GM23248 (cell line): ENCODE measurements at regions not wholly inside any gene's neighbourhood (a gene's known extent, or its start where the extent isn't known, plus 50 kb on each side); places are given as distances from the start of the nearest gene placed in this dataset.

Experiments used
- DNase-seq: peaks from one replicate; pipeline ENCODE4 v3.0.0-alpha.2; 2015
- H2AFZ ChIP-seq: fragments of 200-600 bp; sonication (generic); 2 replicates; pipeline ENCODE4 v1.6.1; 2016; ENCODE audit warnings: antibody characterized with exemption
- H3F3A ChIP-seq: fragments of 200-600 bp; sonication (generic); 2 replicates; pipeline ENCODE4 v1.6.1; 2016; ENCODE audit warnings: mild to moderate bottlenecking, antibody characterized with exemption, mixed run types; ENCODE audit not compliant: insufficient read depth
- H3K27ac ChIP-seq: fragments of 200-600 bp; sonication (generic); 2 replicates; pipeline ENCODE4 v1.5.1; 2016; ENCODE audit warnings: mild to moderate bottlenecking
- H3K27me3 ChIP-seq: fragments of 200-600 bp; sonication (generic); replicated peaks from 2 replicates; pipeline ENCODE4 v1.6.1; 2016; ENCODE audit warnings: mild to moderate bottlenecking; ENCODE audit not compliant: insufficient read depth
- H3K36me3 ChIP-seq: fragments of 200-600 bp; sonication (generic); 2 replicates; pipeline ENCODE4 v1.6.1; 2016; ENCODE audit warnings: low read depth, mild to moderate bottlenecking
- H3K4me1 ChIP-seq: fragments of 200-600 bp; sonication (generic); 2 replicates; pipeline ENCODE4 v1.6.1; 2016; ENCODE audit warnings: mild to moderate bottlenecking; ENCODE audit not compliant: insufficient read depth
- H3K4me2 ChIP-seq: fragments of 200-600 bp; sonication (generic); one replicate; pipeline ENCODE4 v1.6.1; 2016; ENCODE audit warnings: mild to moderate bottlenecking; ENCODE audit not compliant: unreplicated experiment
- H3K4me3 ChIP-seq: fragments of 200-600 bp; sonication (generic); 2 replicates; pipeline ENCODE4 v1.5.1; 2016; ENCODE audit warnings: mild to moderate bottlenecking
- H3K79me2 ChIP-seq: fragments of 200-600 bp; sonication (generic); 2 replicates; pipeline ENCODE4 v1.6.1; 2016; ENCODE audit warnings: mild to moderate bottlenecking; ENCODE audit not compliant: insufficient read depth
- H3K9ac ChIP-seq: fragments of 200-600 bp; sonication (generic); 2 replicates; pipeline ENCODE4 v1.6.1; 2016; ENCODE audit warnings: mild to moderate bottlenecking
- H3K9me2 ChIP-seq: fragments of 200-600 bp; sonication (generic); 2 replicates; pipeline ENCODE4 v1.6.1; 2016; ENCODE audit warnings: mixed run types, mild to moderate bottlenecking, moderate library complexity; ENCODE audit not compliant: insufficient read depth
- H3K9me3 ChIP-seq: fragments of 200-600 bp; sonication (generic); one replicate; pipeline ENCODE4 v1.6.1; 2017; ENCODE audit warnings: low read depth
- H4K20me1 ChIP-seq: fragments of 200-600 bp; sonication (generic); 2 replicates; pipeline ENCODE4 v1.6.0; 2016; ENCODE audit not compliant: insufficient read depth
- EZH2 ChIP-seq: fragments of 200-600 bp; sonication (generic); IDR thresholded peaks from 2 replicates; pipeline ENCODE4 v1.6.1; 2018; ENCODE audit warnings: antibody characterized with exemption, mild to moderate bottlenecking; ENCODE audit not compliant: insufficient read depth, poor library complexity, severe bottlenecking
- EZH2phosphoT487 ChIP-seq: fragments of 200-600 bp; sonication (generic); IDR thresholded peaks from 2 replicates; pipeline ENCODE4 v1.6.1; 2018; ENCODE audit warnings: antibody characterized with exemption, moderate library complexity, mild to moderate bottlenecking, low read depth; ENCODE audit not compliant: insufficient read depth
- WGBS, 2 experiments: methylation state at CpG; one replicate each; pipeline ENCODE4 v1.1.6; 2015 to 2017; ENCODE audit warnings: low lambda C conversion rate in 2 of 2, low coverage in 1 of 2; ENCODE audit errors: missing lambda C conversion rate in 2 of 2; 5-methylcytosine and 5-hydroxymethylcytosine counted together
- in situ Hi-C: fragments of 300-500 bp; cut with MboI; formaldehyde crosslinking; loops from 2 replicates; pipeline ENCODE4 v1.15.0; 2020

GRCh38 chr7:36039671-36040070 lies 113.4 kb upstream of the EEPD1 start:
- in situ Hi-C loops, result no loop called here
- Histone ChIP-seq H3K79me2 (no peaks in the 10 kb centered on the region), H3K4me1 (peaks cover 17% of the 10 kb centered on the region), H3K27me3 (no peaks in the 10 kb centered on the region), H3K9ac (no peak overlapping the region), H4K20me1 (no peaks in the 10 kb centered on the region), H3K4me2 (no peak overlapping the region), H3K4me3 (no peak overlapping the region), H2AFZ (no peak overlapping the region), H3K36me3 (no peaks in the 10 kb centered on the region), H3K9me2 (no peaks in the 10 kb centered on the region), H3K9me3 (no peaks in the 10 kb centered on the region), H3F3A (peaks cover 11% of the 10 kb centered on the region; the same call in 1 of the 2 replicates), H3K27ac (no peak overlapping the region)
- no peak for DNase-seq
- 92 to 93% methylated on average over 3 of the region's 3 CpGs for WGBS, 2 experiments
- TF ChIP-seq EZH2 (no peak), EZH2phosphoT487 (no peak)

- Histone ChIP-seq H3K4me3 (no peak overlapping the region), H3K27ac (no peak overlapping the region), H3K4me2 (no peak overlapping the region), H3K9me2 (no peaks in the 10 kb centered on the region), H4K20me1 (no peaks in the 10 kb centered on the region), H2AFZ (no peak overlapping the region), H3K4me1 (peaks cover 26% of the 10 kb centered on the region), H3K36me3 (no peaks in the 10 kb centered on the region), H3F3A (peaks cover 21% of the 10 kb centered on the region; the same call in 1 of the 2 replicates), H3K79me2 (no peaks in the 10 kb centered on the region), H3K27me3 (no peaks in the 10 kb centered on the region), H3K9me3 (no peaks in the 10 kb centered on the region), H3K9ac (no peak overlapping the region)
- in situ Hi-C loops, result no loop called here
- peak; percentile 67 for DNase-seq
- WGBS, 2 experiments, result 75 to 87% methylated on average over 3 of the region's 3 CpGs
- TF ChIP-seq EZH2phosphoT487 (no peak), EZH2 (no peak)
These were observed 112.4 kb upstream of the EEPD1 start for GRCh38 chr7:36040679-36041078.

- WGBS, 2 experiments, result 74 to 79% methylated on average over 6 of the region's 6 CpGs
These were observed 108.8 kb upstream of the EEPD1 start for GRCh38 chr7:36044101-36044892.

DNA sequence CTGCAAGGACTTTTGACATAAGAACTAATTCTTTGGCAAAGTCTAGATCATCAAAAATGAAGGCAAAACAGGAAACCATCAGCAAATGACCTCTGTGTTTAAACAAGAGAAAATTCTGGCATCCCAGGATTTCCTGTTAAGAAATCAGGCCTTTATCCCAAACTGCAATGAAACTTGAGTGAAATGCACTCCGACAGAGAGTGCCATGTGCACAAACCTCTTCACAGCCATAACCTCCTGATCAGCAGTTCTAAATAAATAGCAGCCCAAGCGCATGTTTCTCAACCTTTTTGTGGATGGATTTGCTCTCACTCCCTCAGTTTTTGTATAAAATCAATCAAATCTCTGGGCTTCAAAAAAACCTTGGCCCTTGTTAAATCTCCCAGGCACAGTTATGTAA lies 107.7 kb upstream of the EEPD1 start:
- Histone ChIP-seq H3K4me1 (peaks cover 45% of the 10 kb centered on the region), H3K4me3 (no peak overlapping the region), H2AFZ (peak overlapping the region; percentile 31), H3K27ac (0 out of 2 replicates have a peak overlapping the region, but pooled peaks have one; percentile 5), H4K20me1 (no peaks in the 10 kb centered on the region), H3K79me2 (no peaks in the 10 kb centered on the region), H3K36me3 (no peaks in the 10 kb centered on the region), H3F3A (peaks cover 31% of the 10 kb centered on the region), H3K9me3 (no peaks in the 10 kb centered on the region), H3K27me3 (no peaks in the 10 kb centered on the region), H3K4me2 (peak overlapping the region; percentile 18), H3K9ac (no peak overlapping the region), H3K9me2 (no peaks in the 10 kb centered on the region)
- WGBS, 2 experiments, result 39 to 41% methylated on average over 2 of the region's 2 CpGs
- TF ChIP-seq EZH2 (no peak), EZH2phosphoT487 (no peak)
- DNase-seq, result peak; percentile 37
- in situ Hi-C loops, result no loop called here

More at GRCh38 chr7:36044101-36044892, 108.8 kb upstream of the EEPD1 start:
- Histone ChIP-seq H3K9ac (no peak overlapping the region), H3K4me1 (peaks cover 44% of the 10 kb centered on the region), H3K79me2 (no peaks in the 10 kb centered on the region), H3F3A (peaks cover 29% of the 10 kb centered on the region), H3K27ac (no peak overlapping the region), H3K9me3 (no peaks in the 10 kb centered on the region), H2AFZ (no peak overlapping the region), H3K27me3 (no peaks in the 10 kb centered on the region), H3K9me2 (no peaks in the 10 kb centered on the region), H4K20me1 (no peaks in the 10 kb centered on the region), H3K36me3 (no peaks in the 10 kb centered on the region), H3K4me2 (no peak overlapping the region), H3K4me3 (no peak overlapping the region)
- TF ChIP-seq EZH2 (no peak), EZH2phosphoT487 (no peak)
- DNase-seq, result no peak
- in situ Hi-C loops, result no loop called here
